Type B pancreatic cell (in vitro differentiated cells): ENCODE measurements at regions not wholly inside any gene's neighbourhood (a gene's known extent, or its start where the extent isn't known, plus 50 kb on each side); places are given as distances from the start of the nearest gene placed in this dataset.

Experiments
- DNase-seq: peaks from one replicate; pipeline ENCODE4 v3.0.0; 2021; ENCODE audit warnings: mixed read lengths; ENCODE audit not compliant: unreplicated experiment; ENCODE audit errors: extremely low spot score
- H3K27ac Mint-ChIP-seq: 2 replicates; pipeline ENCODE4 v1.8.0; 2021; ENCODE audit warnings: mild to moderate bottlenecking, mixed read lengths
- H3K27me3 Mint-ChIP-seq: 2 replicates; pipeline ENCODE4 v1.8.0; 2021; ENCODE audit warnings: mixed read lengths
- H3K36me3 Mint-ChIP-seq: 2 replicates; pipeline ENCODE4 v1.8.0; 2021; ENCODE audit warnings: mixed read lengths
- H3K4me1 Mint-ChIP-seq: one replicate; pipeline ENCODE4 v1.8.0; 2021; ENCODE audit warnings: mixed read lengths; ENCODE audit not compliant: unreplicated experiment
- H3K4me3 Mint-ChIP-seq: 2 replicates; pipeline ENCODE4 v1.8.0; 2021; ENCODE audit warnings: mild to moderate bottlenecking, mixed read lengths
- H3K9me3 Mint-ChIP-seq: 2 replicates; pipeline ENCODE4 v1.8.0; 2021; ENCODE audit warnings: mixed read lengths
- TF ChIP-seq, protein P1 (sequence below): fragments of 200-600 bp; sonication (generic); conservative IDR thresholded peaks from 2 replicates; pipeline ENCODE4 v1.5.0; 2021; ENCODE audit warnings: antibody characterized with exemption, mild to moderate bottlenecking

- H3K27ac Mint-ChIP-seq, result no peak overlapping the region
These were observed 1027.3 kb downstream of the UQCRFS1 start for GRCh38 chr19:28185646-28186045.

DNA sequence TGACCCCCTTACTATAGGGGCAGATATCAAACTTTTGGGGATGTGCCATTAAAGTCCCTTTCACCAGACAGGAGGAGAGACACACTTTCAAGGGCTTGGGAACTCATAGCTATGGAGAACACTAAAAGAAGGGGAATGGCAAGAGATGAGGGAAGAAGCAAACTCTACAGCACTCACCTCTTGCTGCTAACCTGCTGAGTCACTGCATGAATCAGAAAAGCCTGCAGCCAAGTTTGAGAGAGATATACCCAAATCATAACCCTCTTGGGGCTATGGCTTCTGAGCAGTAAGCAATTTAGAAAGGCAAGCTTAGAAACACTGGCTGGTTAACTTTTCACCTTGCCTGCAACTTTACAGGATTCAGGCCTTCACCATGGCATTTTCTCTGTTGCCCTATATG is 1028.0 kb downstream of the UQCRFS1 start:
- Mint-ChIP-seq H3K27ac (no peak overlapping the region), H3K4me1 (peaks cover 4% of the 10 kb centered on the region), H3K36me3 (no peaks in the 10 kb centered on the region), H3K4me3 (no peak overlapping the region), H3K27me3 (peaks cover 10% of the 10 kb centered on the region), H3K9me3 (no peaks in the 10 kb centered on the region)
- TF ChIP-seq, protein P1, sequence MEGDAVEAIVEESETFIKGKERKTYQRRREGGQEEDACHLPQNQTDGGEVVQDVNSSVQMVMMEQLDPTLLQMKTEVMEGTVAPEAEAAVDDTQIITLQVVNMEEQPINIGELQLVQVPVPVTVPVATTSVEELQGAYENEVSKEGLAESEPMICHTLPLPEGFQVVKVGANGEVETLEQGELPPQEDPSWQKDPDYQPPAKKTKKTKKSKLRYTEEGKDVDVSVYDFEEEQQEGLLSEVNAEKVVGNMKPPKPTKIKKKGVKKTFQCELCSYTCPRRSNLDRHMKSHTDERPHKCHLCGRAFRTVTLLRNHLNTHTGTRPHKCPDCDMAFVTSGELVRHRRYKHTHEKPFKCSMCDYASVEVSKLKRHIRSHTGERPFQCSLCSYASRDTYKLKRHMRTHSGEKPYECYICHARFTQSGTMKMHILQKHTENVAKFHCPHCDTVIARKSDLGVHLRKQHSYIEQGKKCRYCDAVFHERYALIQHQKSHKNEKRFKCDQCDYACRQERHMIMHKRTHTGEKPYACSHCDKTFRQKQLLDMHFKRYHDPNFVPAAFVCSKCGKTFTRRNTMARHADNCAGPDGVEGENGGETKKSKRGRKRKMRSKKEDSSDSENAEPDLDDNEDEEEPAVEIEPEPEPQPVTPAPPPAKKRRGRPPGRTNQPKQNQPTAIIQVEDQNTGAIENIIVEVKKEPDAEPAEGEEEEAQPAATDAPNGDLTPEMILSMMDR, result no peak
- no peak for DNase-seq

More at GRCh38 chr19:28185646-28186045, 1027.3 kb downstream of the UQCRFS1 start:
- Mint-ChIP-seq H3K36me3 (no peaks in the 10 kb centered on the region), H3K27me3 (peaks cover 11% of the 10 kb centered on the region), H3K4me1 (peaks cover 4% of the 10 kb centered on the region), H3K4me3 (no peak overlapping the region), H3K9me3 (no peaks in the 10 kb centered on the region)
- TF ChIP-seq, protein P1, result no peak
- no peak for DNase-seq

- Mint-ChIP-seq H3K36me3 (no peaks in the 10 kb centered on the region), H3K4me1 (peaks cover 13% of the 10 kb centered on the region), H3K27ac (no peak overlapping the region), H3K4me3 (no peak overlapping the region), H3K27me3 (peaks cover 13% of the 10 kb centered on the region), H3K9me3 (peaks cover 11% of the 10 kb centered on the region)
- TF ChIP-seq, protein P1, result no peak
- no peak for DNase-seq
These were observed 1036.8 kb downstream of the UQCRFS1 start for GRCh38 chr19:28176193-28176592.

- Mint-ChIP-seq H3K4me1 (peaks cover 38% of the 10 kb centered on the region), H3K27ac (no peak overlapping the region), H3K36me3 (no peaks in the 10 kb centered on the region), H3K27me3 (peaks cover 22% of the 10 kb centered on the region), H3K9me3 (peaks cover 8% of the 10 kb centered on the region), H3K4me3 (no peak overlapping the region)
- no peak for DNase-seq
- TF ChIP-seq, protein P1, result no peak
These were observed 1041.0 kb downstream of the UQCRFS1 start for GRCh38 chr19:28171983-28172382.

DNA sequence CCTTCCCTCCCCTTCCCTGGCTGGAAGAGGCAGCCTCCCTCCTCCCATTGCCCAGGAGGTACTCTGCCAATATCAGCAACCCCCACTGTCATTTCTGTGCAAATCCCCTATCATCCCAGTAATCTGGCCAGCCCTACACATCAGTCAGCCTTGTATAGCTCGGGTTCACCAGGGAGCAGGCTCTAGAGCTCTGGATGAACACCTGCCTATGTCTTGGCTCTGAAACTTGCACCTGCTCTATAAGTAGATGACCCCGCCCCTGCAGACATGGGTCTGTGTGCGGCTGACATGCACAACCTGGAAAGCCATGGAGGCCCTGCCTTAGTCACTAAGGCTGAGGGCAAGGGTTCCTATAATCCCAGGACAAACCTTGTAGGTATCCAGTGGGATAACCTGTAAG is 1042.9 kb downstream of the UQCRFS1 start:
- no peaks in the 10 kb centered on the region for H3K36me3 Mint-ChIP-seq
- peak overlapping the region; percentile 47 for H3K4me3 Mint-ChIP-seq
- no peak for DNase-seq
- no peak overlapping the region for H3K27ac Mint-ChIP-seq
- TF ChIP-seq, protein P1, result no peak
- no peaks in the 10 kb centered on the region for H3K9me3 Mint-ChIP-seq
- peaks cover 21% of the 10 kb centered on the region for H3K27me3 Mint-ChIP-seq
- peaks cover 38% of the 10 kb centered on the region for H3K4me1 Mint-ChIP-seq
